B cell (primary cell): ENCODE measurements at regions not wholly inside any gene's neighbourhood (a gene's known extent, or its start where the extent isn't known, plus 50 kb on each side); places are given as distances from the start of the nearest gene placed in this dataset.
A peak's percentile ranks its signal among the peaks of the same experiment; 100 is the strongest.

ENCODE experiments used
- ATAC-seq: fragments of 200-7000 bp; cut with Tn5 transposase; one replicate; pipeline ENCODE4 v1.10.0; 2021; ENCODE audit warnings: low read depth, mild to moderate bottlenecking, moderate number of reproducible peaks, moderate library complexity
- CTCF ChIA-PET: fragments of 350-600 bp; sonication (Branson Sonifier 250); formaldehyde crosslinking; loops from one replicate; lab custom pipeline; 2021; ENCODE audit warnings: antibody characterized with exemption, inconsistent platforms; lab: Charles Lee
- POLR2A ChIA-PET: fragments of 350-600 bp; sonication (Branson Sonifier 250); formaldehyde crosslinking; loops from one replicate; lab custom pipeline; 2021; ENCODE audit warnings: antibody characterized with exemption; lab: Charles Lee
- DNase-seq: peaks from one replicate; pipeline ENCODE4 v3.0.0; 2013
- H2AFZ ChIP-seq: 2 replicates; pipeline ENCODE4 v1.6.1; 2012; ENCODE audit warnings: mild to moderate bottlenecking, low read depth, low read length; ENCODE audit not compliant: insufficient read depth, poor library complexity, severe bottlenecking
- H3K27ac ChIP-seq, 2 donors: 1 replicate in 1 of 2; 2 replicates in 1 of 2; pipeline ENCODE4 v1.5.1; 2012 to 2013; ENCODE audit warnings: low read length in 2 of 2, mild to moderate bottlenecking in 2 of 2, moderate library complexity in 1 of 2
- H3K27me3 ChIP-seq, 4 experiments: fragments of 200-600 bp in 1 of 4; sonication (generic) in 1 of 4; replicated peaks in 1 of 4; 1 replicate in 2 of 4; 2 replicates in 2 of 4; pipeline versions ENCODE4 v1.6.1 to v1.7.0; 2013 to 2016; ENCODE audit warnings: low read length in 3 of 4, mild to moderate bottlenecking in 2 of 4, mixed read lengths in 1 of 4, moderate library complexity in 1 of 4; ENCODE audit not compliant: insufficient read depth in 4 of 4, control insufficient read depth in 3 of 4; ENCODE audit errors: control extremely low read depth in 1 of 4
- H3K36me3 ChIP-seq, 2 experiments: replicated peaks in 1 of 2; 1 replicate in 1 of 2; 2 replicates in 1 of 2; pipeline versions ENCODE4 v1.6.1 to v1.7.1; 2013; ENCODE audit warnings: low read length in 1 of 2; ENCODE audit not compliant: insufficient read depth in 2 of 2, control insufficient read depth in 1 of 2; ENCODE audit errors: control extremely low read depth in 1 of 2, extremely low read depth in 1 of 2
- H3K4me1 ChIP-seq, 2 donors: fragments of 200-600 bp in 1 of 2; sonication (generic) in 1 of 2; 1 replicate in 1 of 2; 2 replicates in 1 of 2; pipeline versions ENCODE4 v1.5.1 to v1.6.1; 2013 to 2017; ENCODE audit warnings: low read length in 2 of 2; ENCODE audit not compliant: control insufficient read depth in 2 of 2, insufficient read depth in 2 of 2
- H3K4me2 ChIP-seq: replicated peaks from 2 replicates; pipeline ENCODE3; 2012; ENCODE audit warnings: mild to moderate bottlenecking, low read depth, low read length; ENCODE audit not compliant: poor library complexity, severe bottlenecking
- H3K4me3 ChIP-seq, 5 experiments: fragments of 200-600 bp in 1 of 5; sonication (generic) in 1 of 5; 1 replicate in 3 of 5; 2 replicates in 2 of 5; pipeline versions ENCODE4 v1.5.1 to v1.7.0; 2011 to 2016; ENCODE audit warnings: low read length in 4 of 5, mild to moderate bottlenecking in 4 of 5, low read depth in 2 of 5, control low read depth in 1 of 5, moderate library complexity in 1 of 5; ENCODE audit not compliant: insufficient read depth in 1 of 5; ENCODE audit errors: control extremely low read depth in 1 of 5, extremely low read depth in 1 of 5
- H3K79me2 ChIP-seq: fragments of 200-600 bp; sonication (generic); one replicate; pipeline ENCODE4 v1.6.0; 2016; ENCODE audit warnings: low read length; ENCODE audit not compliant: control insufficient read depth, insufficient read depth
- H3K9ac ChIP-seq: fragments of 200-600 bp; sonication (generic); 2 replicates; pipeline ENCODE4 v1.6.1; 2017; ENCODE audit warnings: mild to moderate bottlenecking, low read length, moderate library complexity
- H3K9me3 ChIP-seq, 3 donors: one replicate each; pipeline versions ENCODE4 v1.6.1 to v1.7.1; 2013; ENCODE audit warnings: low read length in 2 of 3; ENCODE audit not compliant: control insufficient read depth in 2 of 3, insufficient read depth in 1 of 3; ENCODE audit errors: control extremely low read depth in 1 of 3
- H4K20me1 ChIP-seq: 2 replicates; pipeline ENCODE4 v1.6.0; 2012; ENCODE audit warnings: mild to moderate bottlenecking, low read length; ENCODE audit not compliant: insufficient read depth, control insufficient read depth, poor library complexity, severe bottlenecking
- H3K27ac Mint-ChIP-seq: one replicate; pipeline ENCODE4 v1.8.0; 2021; ENCODE audit warnings: mixed read lengths
- H3K27me3 Mint-ChIP-seq: one replicate; pipeline ENCODE4 v1.8.0; 2021; ENCODE audit warnings: mixed read lengths
- H3K4me1 Mint-ChIP-seq: one replicate; pipeline ENCODE4 v1.8.0; 2021; ENCODE audit warnings: mixed read lengths
- H3K4me3 Mint-ChIP-seq: one replicate; pipeline ENCODE4 v1.8.0; 2021; ENCODE audit warnings: mixed read lengths
- H3K9me3 Mint-ChIP-seq: one replicate; pipeline ENCODE4 v1.8.0; 2022; ENCODE audit warnings: mixed read lengths; ENCODE audit not compliant: insufficient read depth
- EZH2 ChIP-seq: IDR thresholded peaks from 2 replicates; pipeline ENCODE4 v1.6.1; 2012; ENCODE audit warnings: borderline replicate concordance, low read depth, mild to moderate bottlenecking, moderate library complexity, low read length; ENCODE audit not compliant: insufficient read depth, poor library complexity, severe bottlenecking
- WGBS: methylation state at CpG from one replicate; pipeline ENCODE4 v1.1.5; 2013; ENCODE audit warnings: missing lambda C conversion rate; ENCODE audit not compliant: insufficient coverage; 5-methylcytosine and 5-hydroxymethylcytosine counted together
- intact Hi-C: fragments of 100-400 bp; cut with micrococcal nuclease; formaldehyde crosslinking; loops from one replicate; pipeline ENCODE4 v1.10.0; 2022
- TF ChIP-seq, protein P1 (sequence below): fragments of 200-600 bp; IDR thresholded peaks from one replicate; pipeline ENCODE4 v1.8.0; 2022; ENCODE audit warnings: antibody characterized with exemption, mild to moderate bottlenecking

- H3K4me3 Mint-ChIP-seq = no peak overlapping the region
- H3K36me3 ChIP-seq = no peaks in the 10 kb centered on the region
- peaks cover 0 to 5% (median 0%) of the 10 kb centered on the region in 4 experiments for H3K27me3 ChIP-seq
- no peak for DNase-seq
- H3K27ac ChIP-seq = no peak overlapping the region
- H4K20me1 ChIP-seq = no peaks in the 10 kb centered on the region
- 83% methylated on average over 6 of the region's 7 CpGs for WGBS
- CTCF ChIA-PET = no interaction called here
- H3K9ac ChIP-seq = no peak overlapping the region
- POLR2A ChIA-PET = no interaction called here
- no peaks in the 10 kb centered on the region for H3K9me3 Mint-ChIP-seq
- ATAC-seq = no peak
- H3K27me3 Mint-ChIP-seq = peaks cover 6% of the 10 kb centered on the region
- H2AFZ ChIP-seq = no peak overlapping the region
- intact Hi-C loops = no loop called here
- no peak overlapping the region for H3K27ac Mint-ChIP-seq
- no peak for TF ChIP-seq EZH2
- TF ChIP-seq, protein P1, sequence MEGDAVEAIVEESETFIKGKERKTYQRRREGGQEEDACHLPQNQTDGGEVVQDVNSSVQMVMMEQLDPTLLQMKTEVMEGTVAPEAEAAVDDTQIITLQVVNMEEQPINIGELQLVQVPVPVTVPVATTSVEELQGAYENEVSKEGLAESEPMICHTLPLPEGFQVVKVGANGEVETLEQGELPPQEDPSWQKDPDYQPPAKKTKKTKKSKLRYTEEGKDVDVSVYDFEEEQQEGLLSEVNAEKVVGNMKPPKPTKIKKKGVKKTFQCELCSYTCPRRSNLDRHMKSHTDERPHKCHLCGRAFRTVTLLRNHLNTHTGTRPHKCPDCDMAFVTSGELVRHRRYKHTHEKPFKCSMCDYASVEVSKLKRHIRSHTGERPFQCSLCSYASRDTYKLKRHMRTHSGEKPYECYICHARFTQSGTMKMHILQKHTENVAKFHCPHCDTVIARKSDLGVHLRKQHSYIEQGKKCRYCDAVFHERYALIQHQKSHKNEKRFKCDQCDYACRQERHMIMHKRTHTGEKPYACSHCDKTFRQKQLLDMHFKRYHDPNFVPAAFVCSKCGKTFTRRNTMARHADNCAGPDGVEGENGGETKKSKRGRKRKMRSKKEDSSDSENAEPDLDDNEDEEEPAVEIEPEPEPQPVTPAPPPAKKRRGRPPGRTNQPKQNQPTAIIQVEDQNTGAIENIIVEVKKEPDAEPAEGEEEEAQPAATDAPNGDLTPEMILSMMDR = no peak
- no peak overlapping the region for H3K4me2 ChIP-seq
- peaks cover 25% of the 10 kb centered on the region for H3K4me1 Mint-ChIP-seq
- H3K9me3 ChIP-seq = peaks cover 0 to 2% (median 0%) of the 10 kb centered on the region in 3 donors
- no peak overlapping the region for H3K4me3 ChIP-seq
- no peaks in the 10 kb centered on the region for H3K79me2 ChIP-seq
- peaks cover 17% of the 10 kb centered on the region in 2 donors for H3K4me1 ChIP-seq
Observed at GRCh38 chr12:131509701-131510100, 201.2 kb upstream of the SFSWAP start.

GRCh38 chr12:131510431-131510830, 200.5 kb upstream of the SFSWAP start:
- Histone ChIP-seq H3K4me2 (no peak overlapping the region), H3K36me3 (no peaks in the 10 kb centered on the region), H3K9me3 (peaks cover 0 to 4% (median 0%) of the 10 kb centered on the region in 3 donors), H4K20me1 (no peaks in the 10 kb centered on the region), H3K4me1 (peaks cover 17% of the 10 kb centered on the region in 2 donors), H3K4me3 (no peak overlapping the region), H3K79me2 (no peaks in the 10 kb centered on the region), H3K27me3 (peaks cover 0 to 7% (median 0%) of the 10 kb centered on the region in 4 experiments), H3K9ac (no peak overlapping the region), H2AFZ (peak overlapping the region; percentile 59), H3K27ac (peak overlapping the region in 1 of 2 donors; percentile 60)
- DNase-seq (no peak), ATAC-seq (no peak)
- Mint-ChIP-seq H3K27ac (no peak overlapping the region), H3K9me3 (no peaks in the 10 kb centered on the region), H3K4me1 (peaks cover 25% of the 10 kb centered on the region), H3K4me3 (no peak overlapping the region), H3K27me3 (peaks cover 10% of the 10 kb centered on the region)
- intact Hi-C loops = no loop called here
- CTCF ChIA-PET = no interaction called here
- POLR2A ChIA-PET = no interaction called here
- WGBS = 92% methylated on average over 4 of the region's 4 CpGs
- TF ChIP-seq, protein P1 = no peak
- no peak for TF ChIP-seq EZH2
